Limb (tissue), 2 donors: ENCODE measurements at regions not wholly inside any gene's neighbourhood (a gene's known extent, or its start where the extent isn't known, plus 50 kb on each side); places are given as distances from the start of the nearest gene placed in this dataset.
"Not testable (repeated sequence)": the region's sequence is repeated elsewhere in the genome, so short reads cannot be mapped to it uniquely, and the experiment has no call there.

Source experiments
- DNase-seq, 2 donors: peaks; one replicate each; pipeline ENCODE4 v3.0.0-alpha.2; 2016; ENCODE audit errors: extremely low spot score in 2 of 2

- no peak for DNase-seq
Observed at GRCh38 chr14:105659935-105660527, 133.6 kb downstream of the TMEM121 start.

- DNase-seq: no peak
Observed at GRCh38 chr14:105660816-105661531, 134.6 kb downstream of the TMEM121 start.

GRCh38 chr14:105662043-105662442, 135.7 kb downstream of the TMEM121 start:
- not testable (repeated sequence) for DNase-seq

- not testable (repeated sequence) for DNase-seq
Observed at GRCh38 chr14:105662592-105662991, 136.2 kb downstream of the TMEM121 start.

- DNase-seq: not testable (repeated sequence)
Observed at GRCh38 chr14:105663323-105663722, 136.9 kb downstream of the TMEM121 start.

- not testable (repeated sequence) for DNase-seq
Observed at GRCh38 chr14:105663818-105664596, 137.6 kb downstream of the TMEM121 start.

GRCh38 chr14:105664691-105665090, 138.3 kb downstream of the TMEM121 start:
- DNase-seq: no peak

- no peak for DNase-seq
Observed at GRCh38 chr14:105665247-105665950, 139.0 kb downstream of the TMEM121 start.

GRCh38 chr14:105665951-105666277, 139.5 kb downstream of the TMEM121 start:
- DNase-seq: no peak

- no peak for DNase-seq
Observed at GRCh38 chr14:105666420-105666819, 140.0 kb downstream of the TMEM121 start.

GRCh38 chr14:105666991-105667662, 140.7 kb downstream of the TMEM121 start:
- not testable (repeated sequence) for DNase-seq

- DNase-seq: not testable (repeated sequence)
Observed at GRCh38 chr14:105667663-105668020, 141.3 kb downstream of the TMEM121 start.

GRCh38 chr14:105668021-105668420, 141.6 kb downstream of the TMEM121 start:
- not testable (repeated sequence) for DNase-seq

GRCh38 chr14:105668471-105669230, 142.3 kb downstream of the TMEM121 start:
- not testable (repeated sequence) for DNase-seq

GRCh38 chr14:105669231-105669610, 142.8 kb downstream of the TMEM121 start:
- DNase-seq: not testable (repeated sequence)

- not testable (repeated sequence) for DNase-seq
Observed at GRCh38 chr14:105669646-105670045, 143.3 kb downstream of the TMEM121 start.

GRCh38 chr14:105672450-105673200, 146.2 kb downstream of the TMEM121 start:
- not testable (repeated sequence) for DNase-seq

GRCh38 chr14:105675433-105675832, 149.1 kb downstream of the TMEM121 start:
- DNase-seq: not testable (repeated sequence)

GRCh38 chr14:105675905-105676670, 149.7 kb downstream of the TMEM121 start:
- DNase-seq: not testable (repeated sequence)
